DND-41 (cell line): ENCODE measurements at regions not wholly inside any gene's neighbourhood (a gene's known extent, or its start where the extent isn't known, plus 50 kb on each side); places are given as distances from the start of the nearest gene placed in this dataset.

Experiments
- CTCF ChIP-seq: IDR thresholded peaks from 2 replicates; pipeline ENCODE4 v1.5.1; 2012; ENCODE audit warnings: borderline replicate concordance, low read length, moderate library complexity, mild to moderate bottlenecking; ENCODE audit not compliant: poor library complexity, severe bottlenecking; ENCODE audit errors: extremely low read depth
- EZH2 ChIP-seq: IDR thresholded peaks from 3 replicates; pipeline ENCODE4 v1.6.1; 2012; ENCODE audit warnings: borderline replicate concordance, low read depth, mild to moderate bottlenecking, moderate library complexity, low read length, inconsistent platforms; ENCODE audit not compliant: severe bottlenecking

- no peak for TF ChIP-seq CTCF
- no peak for TF ChIP-seq EZH2
Measured at GRCh38 chr20:39089797-39090196, 127.7 kb downstream of the DHX35 start.
